ENCODE measurements at regions not wholly inside any gene's neighbourhood (a gene's known extent, or its start where the extent isn't known, plus 50 kb on each side); places are given as distances from the start of the nearest gene placed in this dataset.

- TF ChIP-seq, protein P1, sequence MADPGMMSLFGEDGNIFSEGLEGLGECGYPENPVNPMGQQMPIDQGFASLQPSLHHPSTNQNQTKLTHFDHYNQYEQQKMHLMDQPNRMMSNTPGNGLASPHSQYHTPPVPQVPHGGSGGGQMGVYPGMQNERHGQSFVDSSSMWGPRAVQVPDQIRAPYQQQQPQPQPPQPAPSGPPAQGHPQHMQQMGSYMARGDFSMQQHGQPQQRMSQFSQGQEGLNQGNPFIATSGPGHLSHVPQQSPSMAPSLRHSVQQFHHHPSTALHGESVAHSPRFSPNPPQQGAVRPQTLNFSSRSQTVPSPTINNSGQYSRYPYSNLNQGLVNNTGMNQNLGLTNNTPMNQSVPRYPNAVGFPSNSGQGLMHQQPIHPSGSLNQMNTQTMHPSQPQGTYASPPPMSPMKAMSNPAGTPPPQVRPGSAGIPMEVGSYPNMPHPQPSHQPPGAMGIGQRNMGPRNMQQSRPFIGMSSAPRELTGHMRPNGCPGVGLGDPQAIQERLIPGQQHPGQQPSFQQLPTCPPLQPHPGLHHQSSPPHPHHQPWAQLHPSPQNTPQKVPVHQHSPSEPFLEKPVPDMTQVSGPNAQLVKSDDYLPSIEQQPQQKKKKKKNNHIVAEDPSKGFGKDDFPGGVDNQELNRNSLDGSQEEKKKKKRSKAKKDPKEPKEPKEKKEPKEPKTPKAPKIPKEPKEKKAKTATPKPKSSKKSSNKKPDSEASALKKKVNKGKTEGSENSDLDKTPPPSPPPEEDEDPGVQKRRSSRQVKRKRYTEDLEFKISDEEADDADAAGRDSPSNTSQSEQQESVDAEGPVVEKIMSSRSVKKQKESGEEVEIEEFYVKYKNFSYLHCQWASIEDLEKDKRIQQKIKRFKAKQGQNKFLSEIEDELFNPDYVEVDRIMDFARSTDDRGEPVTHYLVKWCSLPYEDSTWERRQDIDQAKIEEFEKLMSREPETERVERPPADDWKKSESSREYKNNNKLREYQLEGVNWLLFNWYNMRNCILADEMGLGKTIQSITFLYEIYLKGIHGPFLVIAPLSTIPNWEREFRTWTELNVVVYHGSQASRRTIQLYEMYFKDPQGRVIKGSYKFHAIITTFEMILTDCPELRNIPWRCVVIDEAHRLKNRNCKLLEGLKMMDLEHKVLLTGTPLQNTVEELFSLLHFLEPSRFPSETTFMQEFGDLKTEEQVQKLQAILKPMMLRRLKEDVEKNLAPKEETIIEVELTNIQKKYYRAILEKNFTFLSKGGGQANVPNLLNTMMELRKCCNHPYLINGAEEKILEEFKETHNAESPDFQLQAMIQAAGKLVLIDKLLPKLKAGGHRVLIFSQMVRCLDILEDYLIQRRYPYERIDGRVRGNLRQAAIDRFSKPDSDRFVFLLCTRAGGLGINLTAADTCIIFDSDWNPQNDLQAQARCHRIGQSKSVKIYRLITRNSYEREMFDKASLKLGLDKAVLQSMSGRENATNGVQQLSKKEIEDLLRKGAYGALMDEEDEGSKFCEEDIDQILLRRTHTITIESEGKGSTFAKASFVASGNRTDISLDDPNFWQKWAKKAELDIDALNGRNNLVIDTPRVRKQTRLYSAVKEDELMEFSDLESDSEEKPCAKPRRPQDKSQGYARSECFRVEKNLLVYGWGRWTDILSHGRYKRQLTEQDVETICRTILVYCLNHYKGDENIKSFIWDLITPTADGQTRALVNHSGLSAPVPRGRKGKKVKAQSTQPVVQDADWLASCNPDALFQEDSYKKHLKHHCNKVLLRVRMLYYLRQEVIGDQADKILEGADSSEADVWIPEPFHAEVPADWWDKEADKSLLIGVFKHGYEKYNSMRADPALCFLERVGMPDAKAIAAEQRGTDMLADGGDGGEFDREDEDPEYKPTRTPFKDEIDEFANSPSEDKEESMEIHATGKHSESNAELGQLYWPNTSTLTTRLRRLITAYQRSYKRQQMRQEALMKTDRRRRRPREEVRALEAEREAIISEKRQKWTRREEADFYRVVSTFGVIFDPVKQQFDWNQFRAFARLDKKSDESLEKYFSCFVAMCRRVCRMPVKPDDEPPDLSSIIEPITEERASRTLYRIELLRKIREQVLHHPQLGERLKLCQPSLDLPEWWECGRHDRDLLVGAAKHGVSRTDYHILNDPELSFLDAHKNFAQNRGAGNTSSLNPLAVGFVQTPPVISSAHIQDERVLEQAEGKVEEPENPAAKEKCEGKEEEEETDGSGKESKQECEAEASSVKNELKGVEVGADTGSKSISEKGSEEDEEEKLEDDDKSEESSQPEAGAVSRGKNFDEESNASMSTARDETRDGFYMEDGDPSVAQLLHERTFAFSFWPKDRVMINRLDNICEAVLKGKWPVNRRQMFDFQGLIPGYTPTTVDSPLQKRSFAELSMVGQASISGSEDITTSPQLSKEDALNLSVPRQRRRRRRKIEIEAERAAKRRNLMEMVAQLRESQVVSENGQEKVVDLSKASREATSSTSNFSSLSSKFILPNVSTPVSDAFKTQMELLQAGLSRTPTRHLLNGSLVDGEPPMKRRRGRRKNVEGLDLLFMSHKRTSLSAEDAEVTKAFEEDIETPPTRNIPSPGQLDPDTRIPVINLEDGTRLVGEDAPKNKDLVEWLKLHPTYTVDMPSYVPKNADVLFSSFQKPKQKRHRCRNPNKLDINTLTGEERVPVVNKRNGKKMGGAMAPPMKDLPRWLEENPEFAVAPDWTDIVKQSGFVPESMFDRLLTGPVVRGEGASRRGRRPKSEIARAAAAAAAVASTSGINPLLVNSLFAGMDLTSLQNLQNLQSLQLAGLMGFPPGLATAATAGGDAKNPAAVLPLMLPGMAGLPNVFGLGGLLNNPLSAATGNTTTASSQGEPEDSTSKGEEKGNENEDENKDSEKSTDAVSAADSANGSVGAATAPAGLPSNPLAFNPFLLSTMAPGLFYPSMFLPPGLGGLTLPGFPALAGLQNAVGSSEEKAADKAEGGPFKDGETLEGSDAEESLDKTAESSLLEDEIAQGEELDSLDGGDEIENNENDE (IDR thresholded peaks at IDR 0.05; ENCODE audit: low read depth, low read length), result no peak
- TF ChIP-seq MCM2 (IDR thresholded peaks at IDR 0.05; ENCODE audit: low read depth) (no peak), MBD1 (CRISPR knock-in tag; IDR thresholded peaks at IDR 0.05) (no peak)
Observed at GRCh38 chr6:141809901-141810300, 322.8 kb upstream of the GJE1 start (continued).

Data from K562 (cell line).